H54 (cell line): ENCODE measurements at regions not wholly inside any gene's neighbourhood (a gene's known extent, or its start where the extent isn't known, plus 50 kb on each side); places are given as distances from the start of the nearest gene placed in this dataset.

Experiments
- DNase-seq: peaks from one replicate; pipeline ENCODE4 v3.0.0; 2011; ENCODE audit warnings: low spot score, mixed read lengths; ENCODE audit not compliant: insufficient read length
- FAIRE-seq: peaks from 3 replicates; lab custom pipeline; 2011; peaks lifted over from hg19 to GRCh38; lab: Jason Lieb, UNC
- POLR2A ChIP-seq: IDR thresholded peaks from 2 replicates; pipeline ENCODE4 v1.6.1; 2011; ENCODE audit warnings: low read depth, mild to moderate bottlenecking, low read length

GRCh38 chr2:238989484-238989883, 141.6 kb downstream of the TWIST2 start:
- FAIRE-seq, result no peak
- no peak for DNase-seq
- no peak for TF ChIP-seq POLR2A

- TF ChIP-seq POLR2A, result no peak
- FAIRE-seq, result no peak
- no peak for DNase-seq
Observed at GRCh38 chr2:238994432-238994831, 146.5 kb downstream of the TWIST2 start.

- FAIRE-seq (no peak), DNase-seq (no peak)
- no peak for TF ChIP-seq POLR2A
Observed at GRCh38 chr2:238994876-238995275, 147.0 kb downstream of the TWIST2 start.

- no peak for FAIRE-seq
- no peak for DNase-seq
Observed at GRCh38 chr2:238995634-238996033, 147.7 kb downstream of the TWIST2 start.

GRCh38 chr2:238996331-238997136, 148.6 kb downstream of the TWIST2 start:
- FAIRE-seq, result no peak
- DNase-seq, result no peak
- TF ChIP-seq POLR2A, result no peak

More at GRCh38 chr2:238995634-238996033, 147.7 kb downstream of the TWIST2 start:
- TF ChIP-seq POLR2A, result no peak

GRCh38 chr2:238997137-238997390, 149.2 kb downstream of the TWIST2 start:
- DNase-seq, result no peak
- no peak for FAIRE-seq
- TF ChIP-seq POLR2A, result no peak

- FAIRE-seq, result no peak
- no peak for TF ChIP-seq POLR2A
- DNase-seq, result no peak
Observed at GRCh38 chr2:238997684-238998083, 149.8 kb downstream of the TWIST2 start.
